Epithelial cell of proximal tubule (primary cell): ENCODE measurements at regions not wholly inside any gene's neighbourhood (a gene's known extent, or its start where the extent isn't known, plus 50 kb on each side); places are given as distances from the start of the nearest gene placed in this dataset.
"Not testable (repeated sequence)": the region's sequence is repeated elsewhere in the genome, so short reads cannot be mapped to it uniquely, and the experiment has no call there.

ENCODE experiments used
- DNase-seq: peaks from one replicate; pipeline ENCODE4 v3.0.0-alpha.2; 2011; ENCODE audit warnings: low read depth
- H3K4me3 ChIP-seq: 2 replicates; pipeline ENCODE4 v1.5.1; 2011; ENCODE audit warnings: low read depth, mild to moderate bottlenecking, low read length
- TF ChIP-seq, protein P1 (sequence below): conservative IDR thresholded peaks from 2 replicates; pipeline ENCODE4 v1.5.1; 2012; ENCODE audit warnings: low read depth, mild to moderate bottlenecking, low read length

GRCh38 chr15:38992506-38992905, 427.9 kb upstream of the RASGRP1 start:
- DNase-seq, result no peak
- TF ChIP-seq, protein P1, sequence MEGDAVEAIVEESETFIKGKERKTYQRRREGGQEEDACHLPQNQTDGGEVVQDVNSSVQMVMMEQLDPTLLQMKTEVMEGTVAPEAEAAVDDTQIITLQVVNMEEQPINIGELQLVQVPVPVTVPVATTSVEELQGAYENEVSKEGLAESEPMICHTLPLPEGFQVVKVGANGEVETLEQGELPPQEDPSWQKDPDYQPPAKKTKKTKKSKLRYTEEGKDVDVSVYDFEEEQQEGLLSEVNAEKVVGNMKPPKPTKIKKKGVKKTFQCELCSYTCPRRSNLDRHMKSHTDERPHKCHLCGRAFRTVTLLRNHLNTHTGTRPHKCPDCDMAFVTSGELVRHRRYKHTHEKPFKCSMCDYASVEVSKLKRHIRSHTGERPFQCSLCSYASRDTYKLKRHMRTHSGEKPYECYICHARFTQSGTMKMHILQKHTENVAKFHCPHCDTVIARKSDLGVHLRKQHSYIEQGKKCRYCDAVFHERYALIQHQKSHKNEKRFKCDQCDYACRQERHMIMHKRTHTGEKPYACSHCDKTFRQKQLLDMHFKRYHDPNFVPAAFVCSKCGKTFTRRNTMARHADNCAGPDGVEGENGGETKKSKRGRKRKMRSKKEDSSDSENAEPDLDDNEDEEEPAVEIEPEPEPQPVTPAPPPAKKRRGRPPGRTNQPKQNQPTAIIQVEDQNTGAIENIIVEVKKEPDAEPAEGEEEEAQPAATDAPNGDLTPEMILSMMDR, result no peak
- H3K4me3 ChIP-seq, result no peak overlapping the region

DNA sequence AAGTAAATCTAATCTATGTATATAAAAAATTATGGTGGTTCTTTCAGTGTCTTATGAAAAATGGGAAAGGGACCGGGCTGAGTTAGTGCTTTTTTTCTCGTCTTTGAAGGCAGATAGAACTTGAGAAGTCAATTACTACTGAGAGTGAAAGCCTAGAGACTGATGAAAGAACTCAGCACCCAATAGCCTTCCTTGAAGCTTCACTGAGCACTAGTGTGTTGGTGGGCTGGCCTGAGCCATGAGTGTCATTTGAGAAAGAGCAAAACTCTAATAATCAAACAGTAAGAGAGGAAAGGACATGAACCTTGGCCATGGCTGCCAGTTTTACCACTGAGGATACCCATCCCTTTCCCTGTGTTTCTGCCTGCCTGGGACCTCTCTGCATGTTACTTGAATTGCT, 428.3 kb upstream of the RASGRP1 start:
- H3K4me3 ChIP-seq, result no peak overlapping the region
- DNase-seq, result no peak
- TF ChIP-seq, protein P1, result no peak

GRCh38 chr15:38994310-38994709, 429.7 kb upstream of the RASGRP1 start:
- no peak overlapping the region for H3K4me3 ChIP-seq
- no peak for DNase-seq
- TF ChIP-seq, protein P1, result no peak

DNA sequence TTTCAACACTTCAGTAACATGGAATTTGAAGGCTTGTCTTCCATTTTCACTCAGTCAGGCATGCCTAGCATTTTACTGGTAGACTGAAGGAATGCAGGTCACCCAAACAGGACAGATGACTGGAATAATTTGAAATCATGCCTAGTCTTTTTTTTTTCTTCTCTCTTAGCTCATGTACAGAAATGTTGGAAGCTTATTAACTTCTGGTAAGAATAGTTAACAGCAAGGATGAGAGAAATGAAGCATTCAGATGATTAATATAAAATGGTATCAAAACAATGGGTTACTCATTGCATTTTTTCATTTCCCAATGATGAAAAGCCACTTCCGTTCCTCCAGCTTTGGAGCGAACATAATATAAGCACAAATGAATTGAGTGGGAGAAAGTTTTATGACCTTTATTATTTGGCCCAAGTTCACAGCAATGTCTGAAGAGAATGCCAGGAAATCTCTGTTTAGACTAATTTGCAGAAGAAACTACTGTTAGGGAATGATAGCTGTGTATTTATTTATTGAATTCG, 431.6 kb upstream of the RASGRP1 start:
- TF ChIP-seq, protein P1, result no peak
- H3K4me3 ChIP-seq, result no peak overlapping the region
- peak; percentile 94 for DNase-seq

GRCh38 chr15:38997841-38998240, 433.2 kb upstream of the RASGRP1 start:
- TF ChIP-seq, protein P1, result no peak
- DNase-seq, result no peak
- H3K4me3 ChIP-seq, result no peak overlapping the region

GRCh38 chr15:39000008-39000734, 435.6 kb upstream of the RASGRP1 start:
- TF ChIP-seq, protein P1, result no peak
- no peak overlapping the region for H3K4me3 ChIP-seq

DNA sequence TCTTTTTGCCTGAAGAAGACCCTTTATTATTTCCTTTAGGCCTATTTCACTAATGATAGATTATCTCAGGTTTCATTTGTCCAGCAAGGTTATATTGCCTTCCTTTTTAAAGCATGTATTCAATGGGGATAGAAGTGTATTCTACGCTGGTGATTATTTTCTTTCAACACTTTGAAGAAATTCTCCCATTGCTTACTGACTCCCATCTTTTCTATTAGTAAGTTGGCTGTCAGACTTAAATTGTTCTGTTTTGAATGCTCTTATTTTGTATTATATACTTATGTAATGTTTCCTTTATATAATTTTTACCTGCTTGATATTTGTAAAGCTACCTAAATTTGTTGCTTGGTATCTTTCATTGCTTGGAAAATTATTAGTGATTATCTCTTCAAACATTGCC, 445.1 kb upstream of the RASGRP1 start:
- TF ChIP-seq, protein P1, result no peak
- DNase-seq, result no peak
- H3K4me3 ChIP-seq, result no peak overlapping the region

More at GRCh38 chr15:39000008-39000734, 435.6 kb upstream of the RASGRP1 start:
- no peak for DNase-seq

DNA sequence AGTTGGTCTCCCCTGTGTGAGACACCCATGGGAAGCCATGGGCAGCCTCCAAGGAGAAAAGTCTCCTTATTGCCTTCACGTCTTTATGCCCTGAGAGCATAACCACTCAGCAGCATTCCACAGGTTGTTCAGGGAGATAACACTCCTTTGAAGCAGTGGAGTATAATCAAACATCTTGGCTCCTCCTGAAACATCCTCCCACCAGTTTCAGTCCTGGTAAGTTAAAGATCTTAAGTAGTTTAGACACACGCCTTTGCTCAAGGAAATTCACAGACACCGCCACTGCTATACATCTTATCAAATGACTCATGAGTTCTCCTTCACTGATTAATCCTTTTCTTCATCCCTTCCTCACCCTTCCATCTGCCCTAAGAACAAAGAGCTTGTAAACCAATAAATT, 446.5 kb upstream of the RASGRP1 start:
- not testable (repeated sequence) for DNase-seq

More for the DNA sequence above, 446.5 kb upstream of the RASGRP1 start:
- H3K4me3 ChIP-seq, result not testable (repeated sequence)
